Activated naive CD4-positive, alpha-beta T cell treated with anti-CD3 and anti-CD28 coated beads, Interleukin-2, amount 50 U/mL, for 72 hours (primary cell): ENCODE measurements at regions not wholly inside any gene's neighbourhood (a gene's known extent, or its start where the extent isn't known, plus 50 kb on each side); places are given as distances from the start of the nearest gene placed in this dataset.
A peak's percentile ranks its signal among the peaks of the same experiment; 100 is the strongest.

Experiments used
- ATAC-seq, 2 donors: fragments of 150-1000 bp; cut with Tn5 transposase; 2 replicates each; pipeline ENCODE4 v1.10.0; 2021; ENCODE audit warnings: mild to moderate bottlenecking in 2 of 2, moderate library complexity in 2 of 2
- DNase-seq, 2 donors: peaks; one replicate each; pipeline ENCODE4 v3.0.0; 2021 to 2022; ENCODE audit warnings: low spot score in 2 of 2
- H3K27ac Mint-ChIP-seq, 2 donors: one replicate each; pipeline ENCODE4 v1.8.0; 2022; ENCODE audit warnings: mild to moderate bottlenecking in 2 of 2, mixed read lengths in 2 of 2
- H3K36me3 Mint-ChIP-seq, 2 donors: one replicate each; pipeline ENCODE4 v1.8.0; 2022; ENCODE audit warnings: mixed read lengths in 2 of 2
- H3K9me3 Mint-ChIP-seq, 2 donors: one replicate each; pipeline ENCODE4 v1.8.0; 2022; ENCODE audit warnings: mixed read lengths in 2 of 2

DNA sequence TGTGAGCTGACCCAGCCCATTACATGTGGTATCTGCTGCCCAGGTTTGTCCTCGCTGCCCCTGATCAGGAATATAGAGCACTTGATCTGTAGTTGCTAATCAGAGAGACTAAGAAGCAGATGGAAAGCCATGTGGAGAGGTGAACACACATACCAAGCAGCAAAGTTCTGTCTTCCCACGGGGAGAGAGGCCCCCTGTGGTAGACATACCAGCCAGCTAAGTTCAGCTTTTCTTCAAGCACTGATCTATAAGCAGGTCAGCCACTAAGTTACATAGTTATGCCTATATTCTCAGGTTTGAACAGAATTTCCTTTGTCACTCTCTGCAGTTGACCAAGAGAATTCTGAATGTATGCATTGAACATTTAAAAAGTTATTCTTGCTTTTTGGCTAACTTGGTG is 76.4 kb downstream of the DDX3Y start:
- DNase-seq (no peak), ATAC-seq (peak; percentile 22 to 64)
- Mint-ChIP-seq H3K36me3 (no peaks in the 10 kb centered on the region), H3K27ac (no peak overlapping the region), H3K9me3 (no peaks in the 10 kb centered on the region)

- Mint-ChIP-seq H3K36me3 (no peaks in the 10 kb centered on the region), H3K27ac (no peak overlapping the region), H3K9me3 (no peaks in the 10 kb centered on the region)
- ATAC-seq (peak; percentile 49 to 76), DNase-seq (no peak)
These were observed 77.7 kb downstream of the DDX3Y start for GRCh38 chrY:12982249-12982829.

- H3K9me3 Mint-ChIP-seq = peaks cover 4 to 6% of the 10 kb centered on the region in 2 donors
- no peak overlapping the region for H3K27ac Mint-ChIP-seq
- peaks cover 0 to 7% of the 10 kb centered on the region in 2 donors for H3K36me3 Mint-ChIP-seq
- ATAC-seq (no peak), DNase-seq (no peak)
These were observed 80.1 kb downstream of the DDX3Y start for GRCh38 chrY:12984637-12985344.

DNA sequence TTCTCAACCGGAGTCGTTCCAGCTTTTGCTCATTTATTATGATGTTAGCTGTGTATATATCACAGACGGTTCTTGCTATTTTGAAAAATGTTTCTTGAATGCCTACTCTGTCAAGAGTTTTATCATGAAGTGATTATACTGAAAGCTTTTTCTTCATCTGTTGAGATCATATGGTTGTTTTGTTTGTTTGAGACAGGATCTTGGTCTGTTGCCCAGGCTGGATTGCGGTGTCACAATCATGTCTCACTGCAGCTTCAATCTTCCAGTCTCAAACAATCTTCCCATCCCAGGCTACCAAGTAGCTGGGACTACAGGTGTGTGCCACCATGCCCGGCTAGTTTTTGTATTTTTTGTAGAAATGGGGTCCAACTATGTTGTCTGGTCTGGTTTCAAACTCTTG is 112.8 kb downstream of the DDX3Y start:
- Mint-ChIP-seq H3K36me3 (no peaks in the 10 kb centered on the region), H3K27ac (no peak overlapping the region), H3K9me3 (no peaks in the 10 kb centered on the region)
- ATAC-seq (no peak), DNase-seq (no peak)

- ATAC-seq (no peak), DNase-seq (no peak)
- Mint-ChIP-seq H3K9me3 (no peaks in the 10 kb centered on the region), H3K36me3 (no peaks in the 10 kb centered on the region), H3K27ac (no peak overlapping the region)
These were observed 114.8 kb downstream of the DDX3Y start for GRCh38 chrY:13019486-13019885.

DNA sequence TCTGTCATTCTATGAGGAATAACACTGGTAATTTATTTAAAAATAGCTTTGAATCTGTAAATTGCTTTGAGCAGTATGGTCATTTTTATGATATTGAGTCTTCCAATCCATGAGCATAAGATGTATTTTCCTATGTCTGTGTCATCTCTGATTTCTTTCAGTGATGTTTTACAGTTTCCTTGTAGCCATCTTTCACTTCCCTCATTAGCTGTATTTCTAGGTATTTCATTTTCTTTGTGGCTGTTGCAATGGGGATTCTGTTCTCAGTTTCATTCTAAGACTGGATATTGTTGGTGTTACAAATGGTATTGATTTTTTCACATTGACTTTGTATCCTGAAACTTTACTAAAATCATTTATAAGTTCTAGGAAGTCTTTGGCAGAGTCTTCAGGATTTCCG is 116.2 kb downstream of the DDX3Y start:
- H3K36me3 Mint-ChIP-seq = no peaks in the 10 kb centered on the region
- no peaks in the 10 kb centered on the region for H3K9me3 Mint-ChIP-seq
- H3K27ac Mint-ChIP-seq = no peak overlapping the region
- DNase-seq (no peak), ATAC-seq (no peak)

- ATAC-seq (no peak), DNase-seq (no peak)
- Mint-ChIP-seq H3K27ac (no peak overlapping the region), H3K36me3 (no peaks in the 10 kb centered on the region), H3K9me3 (no peaks in the 10 kb centered on the region)
These were observed 118.9 kb downstream of the DDX3Y start for GRCh38 chrY:13023607-13024006.

- ATAC-seq (no peak), DNase-seq (no peak)
- Mint-ChIP-seq H3K36me3 (peaks cover 0 to 3% of the 10 kb centered on the region in 2 donors), H3K27ac (no peak overlapping the region), H3K9me3 (peaks cover 0 to 2% of the 10 kb centered on the region in 2 donors)
These were observed 119.8 kb downstream of the DDX3Y start for GRCh38 chrY:13024447-13024846.

- no peak overlapping the region for H3K27ac Mint-ChIP-seq
- H3K36me3 Mint-ChIP-seq = peaks cover 0 to 5% of the 10 kb centered on the region in 2 donors
- DNase-seq (no peak), ATAC-seq (no peak)
- peaks cover 0 to 3% of the 10 kb centered on the region in 2 donors for H3K9me3 Mint-ChIP-seq
These were observed 122.2 kb downstream of the DDX3Y start for GRCh38 chrY:13026906-13027305.

- Mint-ChIP-seq H3K36me3 (peaks cover 0 to 7% of the 10 kb centered on the region in 2 donors), H3K27ac (no peak overlapping the region), H3K9me3 (peaks cover 6 to 8% of the 10 kb centered on the region in 2 donors)
- DNase-seq (no peak), ATAC-seq (no peak)
These were observed 135.6 kb downstream of the DDX3Y start for GRCh38 chrY:13040232-13040631.

DNA sequence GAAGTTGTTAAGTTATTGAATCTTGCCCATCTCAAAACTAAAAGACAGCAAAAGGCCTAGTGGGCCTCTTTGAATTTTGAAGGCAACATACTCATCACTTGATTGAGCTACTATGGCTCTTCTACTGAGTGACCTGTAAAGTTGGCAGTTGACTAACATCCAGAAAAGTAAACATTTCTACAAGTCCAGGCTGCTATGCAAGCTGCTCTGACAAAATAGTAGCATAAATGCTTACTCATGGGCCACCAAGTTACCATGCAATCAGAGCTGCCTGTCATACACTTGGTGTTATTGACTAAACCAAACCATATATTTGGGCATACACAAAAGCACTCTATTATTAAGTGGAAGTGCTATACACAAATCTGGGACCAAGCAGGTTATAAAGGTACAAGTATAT is 148.8 kb downstream of the DDX3Y start:
- Mint-ChIP-seq H3K27ac (no peak overlapping the region), H3K36me3 (no peaks in the 10 kb centered on the region), H3K9me3 (no peaks in the 10 kb centered on the region)
- DNase-seq (no peak), ATAC-seq (no peak)

DNA sequence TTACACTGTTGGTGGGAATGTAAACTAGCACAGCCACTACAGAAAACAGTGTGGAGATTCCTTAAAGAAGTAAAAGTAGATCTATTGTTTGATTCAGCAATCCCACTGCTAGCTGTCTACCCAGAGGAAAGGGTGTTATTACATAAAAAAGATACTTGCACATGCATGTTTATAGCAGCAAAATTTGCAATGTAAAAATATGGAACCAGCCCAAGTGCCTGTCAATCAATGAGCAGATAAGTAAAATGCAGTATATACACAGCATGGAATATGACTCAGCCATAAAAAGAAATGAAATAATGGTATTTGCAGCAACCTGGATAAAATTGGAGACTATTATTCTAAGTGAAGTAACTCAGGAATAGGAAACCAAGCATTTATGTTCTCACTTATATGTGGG is 161.7 kb downstream of the DDX3Y start:
- Mint-ChIP-seq H3K27ac (no peak overlapping the region), H3K36me3 (no peaks in the 10 kb centered on the region), H3K9me3 (no peaks in the 10 kb centered on the region)
- ATAC-seq (no peak), DNase-seq (no peak)

DNA sequence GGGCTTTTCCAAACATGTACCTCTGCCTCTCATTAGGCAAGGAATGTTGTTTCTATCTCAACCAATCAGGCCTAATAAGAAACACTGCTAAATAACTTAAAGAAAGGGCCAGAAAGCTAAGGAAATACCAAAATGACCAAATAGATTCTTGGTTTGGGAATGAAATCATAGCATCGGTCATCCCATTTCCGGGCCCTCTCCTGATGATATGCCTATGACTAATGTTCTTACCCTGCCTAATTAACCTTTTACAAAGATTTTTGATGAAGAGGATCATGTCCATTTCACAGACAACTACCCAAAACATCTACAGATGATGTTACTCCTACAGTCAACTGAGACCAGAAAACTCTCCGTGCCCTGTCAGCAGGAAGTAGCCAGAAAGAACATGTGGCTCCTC is 164.0 kb downstream of the DDX3Y start:
- Mint-ChIP-seq H3K27ac (no peak overlapping the region), H3K9me3 (peaks cover 0 to 4% of the 10 kb centered on the region in 2 donors), H3K36me3 (no peaks in the 10 kb centered on the region)
- DNase-seq = no peak
- no peak for ATAC-seq

GRCh38 chrY:13069111-13069510 is 164.4 kb downstream of the DDX3Y start:
- H3K36me3 Mint-ChIP-seq = no peaks in the 10 kb centered on the region
- H3K9me3 Mint-ChIP-seq = peaks cover 0 to 4% of the 10 kb centered on the region in 2 donors
- peak overlapping the region in 1 of 2 donors; percentile 22 for H3K27ac Mint-ChIP-seq
- no peak for DNase-seq
- ATAC-seq = no peak

GRCh38 chrY:13082748-13083147 is 178.1 kb downstream of the DDX3Y start:
- ATAC-seq (no peak), DNase-seq (no peak)
- Mint-ChIP-seq H3K9me3 (no peaks in the 10 kb centered on the region), H3K27ac (no peak overlapping the region), H3K36me3 (no peaks in the 10 kb centered on the region)

GRCh38 chrY:13091575-13091974 is 186.9 kb downstream of the DDX3Y start:
- no peak for ATAC-seq
- DNase-seq = no peak
- H3K9me3 Mint-ChIP-seq = peaks cover 4 to 5% of the 10 kb centered on the region in 2 donors

DNA sequence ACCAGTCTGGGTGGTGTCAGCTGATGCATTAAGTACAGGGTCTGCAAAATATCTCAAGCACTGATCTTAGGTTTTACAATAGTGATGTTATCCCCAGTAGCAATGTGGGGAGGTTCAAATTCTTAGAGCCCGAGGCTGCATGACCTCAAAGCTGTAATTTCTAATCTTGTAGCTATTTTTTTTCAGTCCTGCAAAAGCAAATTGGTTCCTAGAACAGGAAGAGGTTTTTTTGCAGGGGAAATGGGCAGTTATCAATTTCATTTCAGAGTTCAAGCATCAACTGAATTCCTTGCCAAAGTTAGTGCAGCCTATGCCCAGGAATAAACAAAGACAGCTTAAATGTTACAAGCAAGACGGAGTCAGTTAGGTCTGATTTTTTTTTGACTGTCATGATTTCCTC is 188.3 kb downstream of the DDX3Y start:
- no peak overlapping the region for H3K27ac Mint-ChIP-seq
- no peaks in the 10 kb centered on the region for H3K36me3 Mint-ChIP-seq
- ATAC-seq = no peak
- DNase-seq = no peak
- peaks cover 4 to 5% of the 10 kb centered on the region in 2 donors for H3K9me3 Mint-ChIP-seq

More at GRCh38 chrY:13091575-13091974, 186.9 kb downstream of the DDX3Y start:
- Mint-ChIP-seq H3K36me3 (no peaks in the 10 kb centered on the region), H3K27ac (no peak overlapping the region)

DNA sequence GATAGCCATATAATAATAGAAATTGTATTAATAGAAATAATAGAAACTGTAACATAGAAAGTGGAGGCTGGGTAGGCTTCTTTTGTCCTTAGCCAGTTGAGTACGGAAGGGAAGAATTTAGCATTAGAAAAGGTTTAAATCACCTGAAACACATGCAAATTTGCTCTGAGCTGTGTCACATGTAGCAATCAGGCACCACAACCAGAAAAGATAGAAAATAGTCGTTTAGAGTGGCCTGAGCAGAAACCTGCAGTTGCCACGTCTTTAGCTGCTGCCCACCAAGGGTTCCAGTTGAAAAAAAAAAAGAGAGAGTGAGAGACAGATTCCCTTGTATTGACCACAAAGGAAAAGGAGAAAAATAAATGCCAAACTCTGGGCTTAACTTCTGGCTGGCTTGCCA is 188.8 kb downstream of the DDX3Y start:
- no peak for ATAC-seq
- H3K27ac Mint-ChIP-seq = no peak overlapping the region

More for the DNA sequence above, 188.8 kb downstream of the DDX3Y start:
- DNase-seq = no peak
- Mint-ChIP-seq H3K36me3 (no peaks in the 10 kb centered on the region), H3K9me3 (peaks cover 4 to 7% of the 10 kb centered on the region in 2 donors)
